ENCODE measurements at regions not wholly inside any gene's neighbourhood (a gene's known extent, or its start where the extent isn't known, plus 50 kb on each side); places are given as distances from the start of the nearest gene placed in this dataset.

DNA sequence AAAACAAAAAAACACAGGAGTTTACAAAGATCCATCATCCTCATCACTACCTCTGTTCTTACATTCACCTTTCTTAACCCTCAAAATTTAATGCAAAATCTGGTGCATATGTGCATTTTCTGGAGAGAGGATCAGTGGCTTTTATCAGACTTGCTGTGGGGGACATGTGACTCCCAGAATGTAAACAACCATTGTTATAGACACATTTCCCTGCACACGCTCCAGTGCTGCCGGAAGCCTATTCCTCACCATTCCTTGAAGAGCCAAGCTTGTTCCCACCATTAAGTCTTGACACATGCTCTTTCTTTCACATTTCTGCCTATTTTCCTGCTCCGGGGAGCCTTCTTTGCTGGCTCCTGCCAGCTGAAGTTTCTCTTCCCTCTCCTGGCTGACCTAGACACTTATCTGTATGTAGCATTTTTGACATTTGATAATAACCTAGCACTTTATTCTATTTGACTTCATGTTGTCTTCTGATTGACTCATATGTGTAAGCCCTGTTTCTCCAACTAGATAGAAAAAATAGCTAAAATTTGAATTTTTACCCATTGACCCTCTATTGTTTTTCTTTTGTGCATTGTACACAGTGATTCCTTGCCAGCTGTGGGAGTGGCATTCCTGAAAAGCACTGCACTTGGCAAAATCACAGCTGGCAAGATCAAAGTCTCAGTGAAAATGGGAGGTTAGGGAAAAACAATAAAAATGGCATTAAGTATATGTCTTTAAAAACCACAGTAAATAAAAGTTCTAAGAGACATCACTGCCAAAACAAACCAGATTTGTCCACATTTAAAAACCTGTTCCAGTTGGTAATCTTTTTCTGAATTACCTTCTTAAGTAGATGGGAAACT lies 76.8 kb upstream of the CIBAR2 start:
- no peak for DNase-seq (ENCODE audit: low read depth)
- no peaks in the 10 kb centered on the region for H3K27me3 ChIP-seq (ENCODE audit: control insufficient read depth, insufficient read depth, low read length)
- FAIRE-seq: no peak
- TF ChIP-seq, protein P1, sequence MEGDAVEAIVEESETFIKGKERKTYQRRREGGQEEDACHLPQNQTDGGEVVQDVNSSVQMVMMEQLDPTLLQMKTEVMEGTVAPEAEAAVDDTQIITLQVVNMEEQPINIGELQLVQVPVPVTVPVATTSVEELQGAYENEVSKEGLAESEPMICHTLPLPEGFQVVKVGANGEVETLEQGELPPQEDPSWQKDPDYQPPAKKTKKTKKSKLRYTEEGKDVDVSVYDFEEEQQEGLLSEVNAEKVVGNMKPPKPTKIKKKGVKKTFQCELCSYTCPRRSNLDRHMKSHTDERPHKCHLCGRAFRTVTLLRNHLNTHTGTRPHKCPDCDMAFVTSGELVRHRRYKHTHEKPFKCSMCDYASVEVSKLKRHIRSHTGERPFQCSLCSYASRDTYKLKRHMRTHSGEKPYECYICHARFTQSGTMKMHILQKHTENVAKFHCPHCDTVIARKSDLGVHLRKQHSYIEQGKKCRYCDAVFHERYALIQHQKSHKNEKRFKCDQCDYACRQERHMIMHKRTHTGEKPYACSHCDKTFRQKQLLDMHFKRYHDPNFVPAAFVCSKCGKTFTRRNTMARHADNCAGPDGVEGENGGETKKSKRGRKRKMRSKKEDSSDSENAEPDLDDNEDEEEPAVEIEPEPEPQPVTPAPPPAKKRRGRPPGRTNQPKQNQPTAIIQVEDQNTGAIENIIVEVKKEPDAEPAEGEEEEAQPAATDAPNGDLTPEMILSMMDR (IDR thresholded peaks at IDR 0.05; ENCODE audit: insufficient read depth, low read length, severe bottlenecking): no peak
- H3K36me3 ChIP-seq (ENCODE audit: control insufficient read depth, insufficient read depth, low read length): no peaks in the 10 kb centered on the region
- H3K4me3 ChIP-seq (ENCODE audit: low read depth, low read length): no peak overlapping the region

DNA sequence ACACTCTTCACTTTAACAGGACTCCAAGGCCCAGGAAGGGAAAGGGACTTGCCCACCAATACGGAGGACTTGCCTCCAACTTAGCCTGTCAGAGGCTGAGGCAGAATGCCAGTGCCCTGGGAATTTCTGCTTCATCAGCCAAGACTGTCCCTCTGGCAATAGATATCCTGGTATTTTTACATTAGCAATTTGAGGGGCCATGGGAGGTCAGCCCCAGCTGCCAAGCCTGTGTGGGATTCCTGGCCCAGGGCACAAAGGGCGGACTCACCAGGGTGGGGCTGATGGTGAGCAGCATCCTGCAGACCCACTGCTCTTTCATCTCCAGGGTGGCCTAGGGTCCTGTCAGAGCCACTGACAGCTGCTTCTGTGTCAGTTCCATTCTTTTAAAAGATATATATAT lies 78.3 kb upstream of the CIBAR2 start:
- Histone ChIP-seq H3K27me3 (ENCODE audit: control insufficient read depth, insufficient read depth, low read length) (no peaks in the 10 kb centered on the region), H3K4me3 (ENCODE audit: low read depth, low read length) (no peak overlapping the region)
- TF ChIP-seq, protein P1 (IDR thresholded peaks at IDR 0.05; ENCODE audit: insufficient read depth, low read length, severe bottlenecking): no peak

DNA sequence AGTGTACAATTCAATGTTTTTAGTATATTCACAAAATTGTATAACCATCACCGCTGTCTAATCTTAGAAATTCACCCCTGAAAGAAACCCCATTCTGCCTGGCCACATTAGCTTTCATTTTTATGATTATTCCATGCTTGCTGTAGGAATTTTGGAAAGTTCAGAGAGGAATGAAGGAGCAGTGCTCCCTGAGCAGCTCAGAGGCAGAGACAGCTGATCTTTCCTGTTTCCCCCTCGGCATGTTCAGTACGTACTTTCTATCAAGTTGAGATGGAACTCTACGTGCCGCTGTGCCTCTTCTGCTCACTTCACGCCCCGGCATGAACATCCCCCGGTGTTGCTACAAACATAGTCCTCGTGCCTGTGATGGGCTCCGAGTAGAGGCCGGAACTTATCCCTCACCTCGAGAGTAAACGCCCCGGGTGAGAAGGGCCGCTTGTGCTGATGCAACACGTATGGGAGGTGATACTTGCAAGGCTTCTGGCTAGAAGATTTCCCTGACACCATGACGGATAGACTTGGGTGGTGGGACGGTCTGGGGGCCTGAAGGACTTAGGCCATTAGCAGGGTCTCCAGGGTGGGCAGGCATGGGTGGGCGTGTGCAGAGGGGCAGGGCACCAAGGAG lies 79.2 kb upstream of the CIBAR2 start:
- TF ChIP-seq, protein P1 (IDR thresholded peaks at IDR 0.05; ENCODE audit: insufficient read depth, low read length, severe bottlenecking): no peak

More for the DNA sequence above, 78.3 kb upstream of the CIBAR2 start:
- no peak for DNase-seq (ENCODE audit: low read depth)
- H3K36me3 ChIP-seq (ENCODE audit: control insufficient read depth, insufficient read depth, low read length): no peaks in the 10 kb centered on the region
- no peak for FAIRE-seq

DNA sequence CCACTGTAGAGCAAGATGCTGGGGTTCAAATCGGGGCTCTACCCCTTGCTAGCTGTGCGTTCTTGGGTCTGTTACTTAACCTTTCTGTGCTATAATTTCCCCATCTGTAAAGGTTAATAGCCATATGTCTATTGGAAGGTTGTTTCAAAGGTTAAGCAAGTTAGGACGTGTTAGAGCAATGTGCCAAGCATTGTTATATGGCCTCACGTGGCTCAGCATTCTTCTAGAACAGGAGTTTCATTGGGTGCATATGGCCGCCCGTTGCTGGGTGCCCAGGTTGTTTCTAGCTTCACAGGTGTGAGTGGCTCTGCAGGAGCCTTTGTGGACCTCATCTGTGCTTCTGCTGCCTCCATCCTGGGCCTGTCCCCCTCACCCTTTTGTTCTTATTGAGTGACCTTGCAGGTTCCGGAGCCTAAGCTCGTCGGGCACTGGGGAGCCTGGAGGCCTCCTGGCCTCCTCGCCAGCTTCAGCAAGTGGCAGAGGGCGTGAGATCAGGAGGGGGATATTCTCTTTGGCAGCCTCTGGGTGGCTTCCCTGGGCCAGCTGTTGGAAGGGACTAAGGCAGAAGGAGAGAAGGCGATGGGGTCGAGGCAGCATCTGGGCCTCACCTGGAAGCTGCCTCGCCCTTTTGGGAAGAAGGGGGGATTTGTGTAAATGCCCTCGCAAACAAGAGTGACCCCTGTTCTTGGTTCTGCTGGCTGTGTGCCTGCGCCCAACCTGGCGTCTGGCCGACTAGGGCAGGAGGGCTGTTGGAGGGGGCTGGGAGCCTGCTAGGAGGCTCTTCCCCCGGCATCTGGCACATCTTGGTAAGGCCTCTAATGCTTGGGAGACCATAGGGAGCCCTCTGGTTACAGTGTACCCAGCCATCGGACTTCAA lies 80.2 kb upstream of the CIBAR2 start:
- Histone ChIP-seq H3K27me3 (ENCODE audit: control insufficient read depth, insufficient read depth, low read length) (no peaks in the 10 kb centered on the region), H3K4me3 (ENCODE audit: low read depth, low read length) (no peak overlapping the region), H3K36me3 (ENCODE audit: control insufficient read depth, insufficient read depth, low read length) (no peaks in the 10 kb centered on the region)
- FAIRE-seq (no peak), DNase-seq (ENCODE audit: low read depth) (peak; percentile 48)
- TF ChIP-seq, protein P1 (IDR thresholded peaks at IDR 0.05; ENCODE audit: insufficient read depth, low read length, severe bottlenecking): no peak

More for the DNA sequence above, 79.2 kb upstream of the CIBAR2 start:
- H3K36me3 ChIP-seq (ENCODE audit: control insufficient read depth, insufficient read depth, low read length): no peaks in the 10 kb centered on the region
- no peak for DNase-seq (ENCODE audit: low read depth)
- FAIRE-seq: no peak
- H3K27me3 ChIP-seq (ENCODE audit: control insufficient read depth, insufficient read depth, low read length): no peaks in the 10 kb centered on the region
- H3K4me3 ChIP-seq (ENCODE audit: low read depth, low read length): no peak overlapping the region

DNA sequence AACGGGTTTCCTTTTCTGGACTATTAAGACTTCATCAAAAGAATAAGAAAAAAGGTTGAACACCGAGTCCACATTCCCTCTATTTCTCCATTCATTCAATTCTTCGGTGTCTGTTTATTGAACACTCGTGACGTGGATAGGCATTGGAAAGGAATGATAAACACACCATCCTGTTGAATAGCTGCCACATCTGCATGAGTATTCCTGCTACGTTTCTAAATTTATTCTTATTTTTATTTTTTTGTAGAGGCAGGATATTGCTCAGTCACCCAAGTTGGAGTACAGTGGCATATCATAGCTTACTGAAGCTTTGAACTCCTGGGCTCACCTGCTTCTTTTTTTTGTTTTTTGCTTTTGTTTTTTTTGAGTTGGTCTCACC lies 80.8 kb upstream of the CIBAR2 start:
- no peak for FAIRE-seq
- no peak overlapping the region for H3K4me3 ChIP-seq (ENCODE audit: low read depth, low read length)
- no peaks in the 10 kb centered on the region for H3K36me3 ChIP-seq (ENCODE audit: control insufficient read depth, insufficient read depth, low read length)
- DNase-seq (ENCODE audit: low read depth): no peak
- TF ChIP-seq, protein P1 (IDR thresholded peaks at IDR 0.05; ENCODE audit: insufficient read depth, low read length, severe bottlenecking): no peak
- H3K27me3 ChIP-seq (ENCODE audit: control insufficient read depth, insufficient read depth, low read length): no peaks in the 10 kb centered on the region

Measured in bronchial epithelial cell (primary cell).